GM19239 (cell line): ENCODE measurements at regions not wholly inside any gene's neighbourhood (a gene's known extent, or its start where the extent isn't known, plus 50 kb on each side); places are given as distances from the start of the nearest gene placed in this dataset.

Source experiments
- DNase-seq: peaks from one replicate; pipeline ENCODE4 v3.0.0; 2011; ENCODE audit warnings: low spot score; ENCODE audit not compliant: insufficient read length
- FAIRE-seq: peaks from 2 replicates; lab custom pipeline; 2011; peaks lifted over from hg19 to GRCh38; lab: Jason Lieb, UNC

GRCh38 chr14:46322076-46322475, 329.5 kb downstream of the RPL10L start:
- DNase-seq = no peak
- FAIRE-seq = no peak

GRCh38 chr14:46306267-46306666, 345.3 kb downstream of the RPL10L start:
- FAIRE-seq (no peak), DNase-seq (no peak)

GRCh38 chr14:46300765-46301164, 350.8 kb downstream of the RPL10L start:
- DNase-seq = no peak
- FAIRE-seq = no peak

GRCh38 chr14:46290706-46291105, 360.9 kb downstream of the RPL10L start:
- no peak for DNase-seq
- no peak for FAIRE-seq

- no peak for FAIRE-seq
- no peak for DNase-seq
Observed at GRCh38 chr14:46279776-46280175, 371.8 kb downstream of the RPL10L start.

- no peak for DNase-seq
- no peak for FAIRE-seq
Observed at GRCh38 chr14:46279327-46279726, 372.3 kb downstream of the RPL10L start.

- DNase-seq (no peak), FAIRE-seq (no peak)
Observed at GRCh38 chr14:46259536-46259935, 392.0 kb downstream of the RPL10L start.

- DNase-seq = no peak
- no peak for FAIRE-seq
Observed at GRCh38 chr14:46256381-46256780, 395.2 kb downstream of the RPL10L start.

- no peak for FAIRE-seq
- no peak for DNase-seq
Observed at GRCh38 chr14:46250113-46250703, 401.4 kb downstream of the RPL10L start.

GRCh38 chr14:46248001-46248630, 403.5 kb downstream of the RPL10L start:
- no peak for DNase-seq
- no peak for FAIRE-seq

GRCh38 chr14:46245276-46245675, 406.3 kb downstream of the RPL10L start:
- DNase-seq (no peak), FAIRE-seq (no peak)

- FAIRE-seq = no peak
- DNase-seq = no peak
Observed at GRCh38 chr14:46233786-46234185, 417.8 kb downstream of the RPL10L start.

GRCh38 chr14:46230540-46230939, 421.0 kb downstream of the RPL10L start:
- FAIRE-seq (no peak), DNase-seq (no peak)

GRCh38 chr14:46215801-46216200, 435.8 kb downstream of the RPL10L start:
- no peak for FAIRE-seq
- no peak for DNase-seq

- DNase-seq (no peak), FAIRE-seq (no peak)
Observed at GRCh38 chr14:46198676-46199075, 452.9 kb downstream of the RPL10L start.

- no peak for DNase-seq
- FAIRE-seq = no peak
Observed at GRCh38 chr14:46197856-46198255, 453.7 kb downstream of the RPL10L start.
